NB4 (cell line): ENCODE measurements at regions not wholly inside any gene's neighbourhood (a gene's known extent, or its start where the extent isn't known, plus 50 kb on each side); places are given as distances from the start of the nearest gene placed in this dataset.

ENCODE experiments used
- DNase-seq: peaks from one replicate; pipeline ENCODE4 v3.0.0; 2010; ENCODE audit warnings: low read depth
- H3K4me3 ChIP-seq: one replicate; pipeline ENCODE4 v1.5.1; 2011; ENCODE audit warnings: mild to moderate bottlenecking, low read depth, low read length, moderate library complexity
- MYC ChIP-seq: IDR thresholded peaks from 2 replicates; pipeline ENCODE4 v1.6.1; 2011; ENCODE audit warnings: low read depth, low read length
- POLR2A ChIP-seq: IDR thresholded peaks from 2 replicates; pipeline ENCODE4 v1.6.1; 2011; ENCODE audit warnings: mild to moderate bottlenecking; ENCODE audit not compliant: insufficient read length; ENCODE audit errors: extremely low read depth
- TF ChIP-seq, protein P1 (sequence below): IDR thresholded peaks from one replicate; pipeline ENCODE4 v1.5.1; 2012; ENCODE audit warnings: low read depth, low read length
- TF ChIP-seq, protein P2 (sequence below): IDR thresholded peaks from 2 replicates; pipeline ENCODE4 v1.6.1; 2011; ENCODE audit warnings: low read depth, low read length

DNA sequence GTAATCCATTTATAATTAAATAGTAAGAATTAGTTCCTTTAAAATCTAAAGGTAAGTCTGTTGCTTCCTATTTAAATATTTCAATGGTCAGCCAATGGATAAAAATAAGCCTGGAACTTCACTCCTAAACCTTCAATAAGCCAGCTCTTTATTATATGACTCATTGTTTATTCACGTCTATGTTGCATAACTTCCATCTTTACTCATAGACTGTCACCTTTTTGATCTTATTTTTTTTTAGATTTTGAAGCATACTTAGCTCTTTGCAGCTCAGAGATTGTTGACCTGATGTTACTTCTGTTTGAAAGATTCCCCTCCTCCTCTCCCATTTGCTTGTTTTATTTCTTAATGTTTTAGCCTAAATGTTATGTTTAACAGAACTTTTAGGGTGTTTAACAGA, 1571.2 kb upstream of the RAG2 start:
- no peak for DNase-seq
- TF ChIP-seq MYC, result no peak
- TF ChIP-seq, protein P1, sequence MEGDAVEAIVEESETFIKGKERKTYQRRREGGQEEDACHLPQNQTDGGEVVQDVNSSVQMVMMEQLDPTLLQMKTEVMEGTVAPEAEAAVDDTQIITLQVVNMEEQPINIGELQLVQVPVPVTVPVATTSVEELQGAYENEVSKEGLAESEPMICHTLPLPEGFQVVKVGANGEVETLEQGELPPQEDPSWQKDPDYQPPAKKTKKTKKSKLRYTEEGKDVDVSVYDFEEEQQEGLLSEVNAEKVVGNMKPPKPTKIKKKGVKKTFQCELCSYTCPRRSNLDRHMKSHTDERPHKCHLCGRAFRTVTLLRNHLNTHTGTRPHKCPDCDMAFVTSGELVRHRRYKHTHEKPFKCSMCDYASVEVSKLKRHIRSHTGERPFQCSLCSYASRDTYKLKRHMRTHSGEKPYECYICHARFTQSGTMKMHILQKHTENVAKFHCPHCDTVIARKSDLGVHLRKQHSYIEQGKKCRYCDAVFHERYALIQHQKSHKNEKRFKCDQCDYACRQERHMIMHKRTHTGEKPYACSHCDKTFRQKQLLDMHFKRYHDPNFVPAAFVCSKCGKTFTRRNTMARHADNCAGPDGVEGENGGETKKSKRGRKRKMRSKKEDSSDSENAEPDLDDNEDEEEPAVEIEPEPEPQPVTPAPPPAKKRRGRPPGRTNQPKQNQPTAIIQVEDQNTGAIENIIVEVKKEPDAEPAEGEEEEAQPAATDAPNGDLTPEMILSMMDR, result no peak
- no peak for TF ChIP-seq POLR2A
- TF ChIP-seq, protein P2, sequence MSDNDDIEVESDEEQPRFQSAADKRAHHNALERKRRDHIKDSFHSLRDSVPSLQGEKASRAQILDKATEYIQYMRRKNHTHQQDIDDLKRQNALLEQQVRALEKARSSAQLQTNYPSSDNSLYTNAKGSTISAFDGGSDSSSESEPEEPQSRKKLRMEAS, result no peak
- H3K4me3 ChIP-seq, result no peak overlapping the region

DNA sequence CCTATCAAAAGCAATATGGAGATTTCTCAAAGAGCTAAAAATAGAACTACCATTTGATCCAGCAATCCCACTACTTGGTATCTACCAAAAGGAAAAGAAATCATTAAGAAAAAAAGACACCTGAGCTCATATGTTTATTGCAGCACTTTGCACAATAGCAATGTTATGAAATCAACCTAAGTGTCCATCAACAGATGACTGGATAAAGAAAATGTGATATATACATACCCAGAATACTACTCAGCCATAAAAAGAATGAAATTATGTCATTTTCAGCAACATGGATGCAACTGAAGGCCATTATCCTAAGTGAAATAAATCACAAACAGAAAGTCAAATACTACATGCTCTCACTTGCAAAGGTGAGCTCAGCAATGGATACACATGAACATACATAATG, 1565.5 kb upstream of the RAG2 start:
- DNase-seq, result no peak
- no peak overlapping the region for H3K4me3 ChIP-seq
- TF ChIP-seq MYC, result no peak
- TF ChIP-seq, protein P1, result no peak
- TF ChIP-seq POLR2A, result no peak
- TF ChIP-seq, protein P2, result no peak

DNA sequence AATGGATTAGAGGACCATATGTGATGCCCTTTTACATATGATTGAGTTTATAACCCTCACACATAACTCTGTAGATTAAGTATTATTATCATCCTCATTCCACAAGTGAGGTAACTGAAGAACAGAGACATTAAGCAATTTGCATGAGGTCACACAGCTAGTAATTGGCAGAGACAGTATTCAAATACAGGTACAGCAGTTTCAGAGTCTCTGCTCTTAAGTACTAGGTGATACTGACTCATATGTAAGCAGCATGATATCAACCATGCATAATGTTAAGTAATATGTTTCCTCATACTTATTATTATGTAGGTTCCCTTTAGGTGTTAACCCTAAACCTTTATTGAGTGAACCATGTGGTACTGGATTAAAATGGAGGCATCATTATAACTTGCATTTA, 1562.4 kb upstream of the RAG2 start:
- TF ChIP-seq, protein P1, result no peak
- TF ChIP-seq MYC, result no peak
- TF ChIP-seq, protein P2, result no peak
- TF ChIP-seq POLR2A, result no peak
- no peak overlapping the region for H3K4me3 ChIP-seq
- no peak for DNase-seq

DNA sequence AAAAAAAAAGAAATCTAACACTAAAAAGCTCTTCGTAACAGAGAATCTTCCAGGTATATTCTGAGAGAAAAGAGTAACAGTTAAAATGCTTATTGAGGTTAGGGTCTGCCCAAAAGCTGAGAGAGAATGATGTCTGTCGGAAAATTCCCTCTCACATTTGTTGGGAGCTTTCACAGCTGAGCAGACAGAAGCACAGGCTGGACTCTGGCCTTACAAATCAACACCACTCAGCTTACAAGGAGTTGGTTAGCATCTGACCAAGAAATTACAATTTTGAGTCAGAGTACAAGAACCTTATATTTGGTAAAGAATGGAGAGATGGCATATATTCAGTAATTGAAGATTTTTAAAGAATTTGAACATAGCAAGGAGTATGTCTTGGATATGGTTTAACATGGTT, 1561.0 kb upstream of the RAG2 start:
- no peak for DNase-seq
- TF ChIP-seq, protein P2, result no peak
- TF ChIP-seq, protein P1, result no peak
- TF ChIP-seq MYC, result no peak
- no peak for TF ChIP-seq POLR2A
- no peak overlapping the region for H3K4me3 ChIP-seq

DNA sequence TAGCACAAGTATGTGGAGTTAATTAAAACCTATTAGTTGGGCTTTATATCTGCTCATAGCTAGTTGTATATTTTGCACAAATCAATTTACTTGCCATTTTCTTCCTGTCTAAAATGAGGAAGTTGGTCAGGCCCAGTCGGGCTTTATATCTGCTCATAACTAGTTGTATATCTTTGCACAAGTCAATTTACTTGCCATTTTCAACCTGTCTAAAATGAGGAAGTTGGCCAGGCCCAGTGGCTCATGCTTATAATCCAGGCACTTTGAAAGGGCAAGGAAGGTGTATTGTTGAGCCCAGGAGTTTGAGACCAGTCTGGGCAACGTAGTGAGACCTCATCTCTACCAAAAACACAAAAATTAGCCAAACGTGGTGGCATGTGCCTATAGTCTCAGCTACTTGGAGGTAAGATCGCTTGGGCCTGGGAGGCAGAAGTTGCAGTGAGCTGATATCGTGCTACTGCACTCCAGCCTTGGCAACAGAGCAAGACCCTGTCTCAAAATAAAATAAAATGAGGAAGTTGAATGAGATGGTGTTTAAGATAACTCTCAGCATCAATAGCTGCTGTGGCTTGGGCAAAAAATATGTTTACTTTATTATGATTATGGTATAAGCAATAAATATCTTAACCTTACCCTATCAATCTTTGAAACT, 1558.6 kb upstream of the RAG2 start:
- H3K4me3 ChIP-seq, result no peak overlapping the region
- TF ChIP-seq, protein P1, result no peak
- TF ChIP-seq MYC (no peak), POLR2A (no peak)
- TF ChIP-seq, protein P2, result no peak
- DNase-seq, result peak; percentile 76

DNA sequence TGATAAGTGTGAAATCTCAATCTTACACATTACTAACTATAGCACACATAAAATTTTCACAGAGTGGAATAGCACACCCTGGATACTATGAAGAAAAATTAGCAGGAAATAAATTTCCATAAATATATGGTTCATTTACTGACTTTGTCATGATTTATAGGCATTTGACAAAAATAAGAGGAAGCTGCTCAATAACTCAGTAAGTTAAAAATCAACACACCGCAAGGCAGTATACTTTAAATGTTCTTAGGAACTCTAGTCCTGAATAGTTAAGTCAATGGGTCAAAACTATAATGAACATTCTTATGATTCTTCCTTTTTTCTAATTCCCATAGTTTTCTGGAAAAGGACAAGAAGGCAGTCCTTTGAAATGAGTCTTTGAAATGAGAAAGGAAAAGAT, 1557.8 kb upstream of the RAG2 start:
- no peak for DNase-seq
- TF ChIP-seq, protein P1, result no peak
- TF ChIP-seq MYC (no peak), POLR2A (no peak)
- TF ChIP-seq, protein P2, result no peak
- H3K4me3 ChIP-seq, result no peak overlapping the region
